BE2C (cell line): ENCODE measurements at regions not wholly inside any gene's neighbourhood (a gene's known extent, or its start where the extent isn't known, plus 50 kb on each side); places are given as distances from the start of the nearest gene placed in this dataset.

Experiments used
- DNase-seq: peaks from one replicate; pipeline ENCODE4 v3.0.0-alpha.2; 2020
- H3K27me3 ChIP-seq: fragments of 250-450 bp; sonication (Bioruptor Pico); 2 replicates; pipeline ENCODE4 v1.5.1; 2020; ENCODE audit warnings: mild to moderate bottlenecking
- H3K36me3 ChIP-seq: fragments of 250-450 bp; sonication (Bioruptor Pico); 2 replicates; pipeline ENCODE4 v1.5.1; 2020; ENCODE audit warnings: mild to moderate bottlenecking
- H3K4me1 ChIP-seq: fragments of 250-450 bp; sonication (Bioruptor Pico); 2 replicates; pipeline ENCODE4 v1.5.1; 2020
- H3K4me3 ChIP-seq: 2 replicates; pipeline ENCODE4 v1.5.1; 2011; ENCODE audit warnings: low read depth, low read length
- H3K9me3 ChIP-seq: fragments of 250-450 bp; sonication (Bioruptor Pico); 2 replicates; pipeline ENCODE4 v1.5.1; 2020
- CTCF ChIP-seq: IDR thresholded peaks from 2 replicates; pipeline ENCODE4 v1.5.1; 2012; ENCODE audit warnings: mild to moderate bottlenecking, low read depth, low read length

- TF ChIP-seq CTCF, result no peak
- no peaks in the 10 kb centered on the region for H3K36me3 ChIP-seq
- no peaks in the 10 kb centered on the region for H3K27me3 ChIP-seq
- H3K4me1 ChIP-seq, result no peaks in the 10 kb centered on the region
- peaks cover 2% of the 10 kb centered on the region; the same call in 1 of the 2 replicates for H3K9me3 ChIP-seq
- no peak overlapping the region for H3K4me3 ChIP-seq
- no peak for DNase-seq
These were observed 666.7 kb upstream of the GOT2 start for GRCh38 chr16:59400830-59401229.

GRCh38 chr16:59397638-59398037 is 663.5 kb upstream of the GOT2 start:
- no peaks in the 10 kb centered on the region for H3K36me3 ChIP-seq
- H3K4me1 ChIP-seq, result no peaks in the 10 kb centered on the region
- no peak for TF ChIP-seq CTCF
- H3K27me3 ChIP-seq, result no peaks in the 10 kb centered on the region
- H3K9me3 ChIP-seq, result no peaks in the 10 kb centered on the region; the same call in 1 of the 2 replicates
- no peak overlapping the region for H3K4me3 ChIP-seq
- DNase-seq, result no peak

GRCh38 chr16:59394526-59394925 is 660.4 kb upstream of the GOT2 start:
- H3K4me3 ChIP-seq, result no peak overlapping the region
- H3K9me3 ChIP-seq, result no peaks in the 10 kb centered on the region; the same call in 1 of the 2 replicates
- H3K4me1 ChIP-seq, result no peaks in the 10 kb centered on the region
- DNase-seq, result no peak
- no peak for TF ChIP-seq CTCF
- H3K36me3 ChIP-seq, result no peaks in the 10 kb centered on the region
- no peaks in the 10 kb centered on the region for H3K27me3 ChIP-seq

GRCh38 chr16:59392911-59393310 is 658.8 kb upstream of the GOT2 start:
- no peak overlapping the region for H3K4me3 ChIP-seq
- no peak for DNase-seq
- no peaks in the 10 kb centered on the region; the same call in 1 of the 2 replicates for H3K9me3 ChIP-seq
- no peaks in the 10 kb centered on the region for H3K4me1 ChIP-seq
- TF ChIP-seq CTCF, result no peak
- H3K36me3 ChIP-seq, result no peaks in the 10 kb centered on the region
- no peaks in the 10 kb centered on the region for H3K27me3 ChIP-seq

- Histone ChIP-seq H3K27me3 (no peaks in the 10 kb centered on the region), H3K9me3 (no peaks in the 10 kb centered on the region; the same call in none of the 2 replicates), H3K36me3 (no peaks in the 10 kb centered on the region), H3K4me3 (no peak overlapping the region), H3K4me1 (no peaks in the 10 kb centered on the region)
- no peak for DNase-seq
- TF ChIP-seq CTCF, result no peak
These were observed 657.7 kb upstream of the GOT2 start for GRCh38 chr16:59391617-59392364.

- H3K36me3 ChIP-seq, result no peaks in the 10 kb centered on the region
- DNase-seq, result no peak
These were observed 651.8 kb upstream of the GOT2 start for GRCh38 chr16:59385959-59386358.

More at GRCh38 chr16:59385959-59386358, 651.8 kb upstream of the GOT2 start:
- Histone ChIP-seq H3K4me3 (no peak overlapping the region), H3K9me3 (no peaks in the 10 kb centered on the region; the same call in 1 of the 2 replicates), H3K4me1 (no peaks in the 10 kb centered on the region), H3K27me3 (no peaks in the 10 kb centered on the region)
- TF ChIP-seq CTCF, result no peak
